NCI-H1092 treated with DMSO at 0.1 percent for 48 hours (cell line): ENCODE measurements at regions not wholly inside any gene's neighbourhood (a gene's known extent, or its start where the extent isn't known, plus 50 kb on each side); places are given as distances from the start of the nearest gene placed in this dataset.
"Not testable (repeated sequence)": the region's sequence is repeated elsewhere in the genome, so short reads cannot be mapped to it uniquely, and the experiment has no call there.

Source experiments
- DNase-seq: peaks from one replicate; lab custom pipeline; 2025; lab: John Stamatoyannopoulos, UW

DNA sequence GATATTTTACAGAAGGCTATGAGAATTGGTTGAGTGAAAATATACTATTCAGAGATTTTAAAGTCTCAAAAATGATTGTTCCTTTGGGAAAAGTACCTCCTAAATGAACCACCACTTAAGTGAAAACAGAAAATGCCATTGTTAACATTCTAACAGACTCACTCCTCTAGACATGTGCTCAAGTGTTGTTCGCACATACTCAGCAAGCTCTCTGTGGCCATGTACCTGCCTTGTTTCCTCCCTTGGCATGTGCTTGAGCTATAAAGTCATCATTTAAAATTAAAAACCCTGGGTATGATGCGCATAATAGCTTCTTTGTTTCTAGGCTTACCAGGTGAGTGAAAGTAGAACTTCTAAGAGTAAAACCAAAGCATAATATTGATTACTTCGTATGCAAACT is 343.2 kb upstream of the VRK2 start:
- no peak for DNase-seq

DNA sequence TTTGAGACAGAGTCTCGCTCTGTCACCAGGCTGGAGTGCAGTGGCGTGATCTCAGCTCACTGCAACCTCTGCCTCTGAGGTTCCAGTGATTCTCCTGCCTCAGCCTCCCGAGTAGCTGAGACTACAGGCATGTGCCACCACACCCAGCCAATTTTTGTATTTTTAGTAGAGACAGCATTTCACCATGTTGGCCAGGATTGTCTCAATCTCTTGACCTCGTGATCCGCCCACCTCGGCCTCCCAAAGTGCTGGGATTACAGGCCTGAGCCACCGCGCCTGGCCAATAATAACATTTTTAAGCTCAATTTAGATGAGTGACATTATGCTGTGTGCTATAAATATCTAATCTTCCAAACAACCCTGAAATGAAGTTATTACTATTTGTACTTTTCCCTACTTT is 338.8 kb upstream of the VRK2 start:
- not testable (repeated sequence) for DNase-seq

DNA sequence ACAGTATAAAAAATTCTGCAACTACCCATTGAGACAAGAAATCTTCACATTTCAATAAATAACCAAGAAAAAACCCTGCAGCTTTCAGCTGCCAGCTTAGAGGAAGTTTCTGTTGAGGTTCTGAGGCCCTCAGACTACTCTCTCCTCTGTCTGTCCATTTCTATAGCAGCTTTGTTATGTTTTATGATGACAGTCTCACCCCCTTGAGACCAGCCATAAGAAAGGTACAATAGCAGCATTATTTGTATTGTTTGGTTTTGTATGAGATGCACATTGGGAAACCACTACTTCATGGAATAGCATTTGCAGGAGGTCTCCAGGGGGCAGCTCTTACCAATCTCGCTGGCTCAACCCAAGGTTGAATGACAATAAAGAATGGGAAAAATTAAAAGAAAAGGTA is 334.6 kb upstream of the VRK2 start:
- DNase-seq, result no peak

DNA sequence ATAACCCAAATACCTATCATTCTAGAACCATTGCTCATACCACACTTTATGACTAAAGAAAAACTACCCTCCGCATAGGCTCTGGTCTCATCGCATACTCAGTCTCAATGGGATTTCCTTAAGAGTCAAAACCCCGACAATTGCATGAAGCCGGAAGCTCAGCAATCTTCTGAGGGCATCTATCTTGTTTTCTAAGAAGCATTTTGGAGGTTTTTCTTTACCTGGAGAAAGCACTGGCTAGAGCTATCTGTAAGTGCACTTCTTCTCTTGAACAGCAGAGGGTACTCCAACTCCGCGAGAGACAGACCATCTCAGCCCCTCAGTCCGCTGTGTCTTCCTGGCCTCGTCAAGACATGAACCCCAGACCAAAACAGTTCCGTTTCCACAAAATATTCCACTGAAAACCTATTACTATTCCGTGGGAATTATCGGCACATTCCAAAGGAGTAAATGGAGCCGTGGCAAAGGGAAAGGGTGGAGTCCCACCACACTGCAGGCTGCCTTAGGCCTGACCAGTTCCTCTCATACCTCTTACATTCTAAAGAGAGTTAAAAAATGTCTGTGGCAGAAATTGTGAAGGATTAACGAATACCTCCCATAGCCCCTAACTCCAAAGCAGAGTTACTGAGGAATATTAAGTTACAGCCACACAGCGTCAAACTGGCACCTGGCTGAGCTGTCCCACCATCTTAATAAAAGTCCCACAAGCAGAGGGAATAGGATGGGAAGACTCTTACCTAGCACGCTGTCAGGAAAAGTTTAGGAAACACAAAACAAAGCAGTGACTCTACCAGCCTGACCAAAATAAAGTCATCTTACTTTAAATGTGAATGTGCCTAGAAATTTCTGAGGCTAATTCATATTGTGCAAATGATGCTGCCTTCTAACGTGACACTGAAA is 325.6 kb upstream of the VRK2 start:
- peak; percentile 7 for DNase-seq

- DNase-seq, result no peak
Observed at GRCh38 chr2:57725337-57725947, 321.2 kb upstream of the VRK2 start.

- DNase-seq, result no peak
Observed at GRCh38 chr2:57726294-57726693, 320.3 kb upstream of the VRK2 start.

DNA sequence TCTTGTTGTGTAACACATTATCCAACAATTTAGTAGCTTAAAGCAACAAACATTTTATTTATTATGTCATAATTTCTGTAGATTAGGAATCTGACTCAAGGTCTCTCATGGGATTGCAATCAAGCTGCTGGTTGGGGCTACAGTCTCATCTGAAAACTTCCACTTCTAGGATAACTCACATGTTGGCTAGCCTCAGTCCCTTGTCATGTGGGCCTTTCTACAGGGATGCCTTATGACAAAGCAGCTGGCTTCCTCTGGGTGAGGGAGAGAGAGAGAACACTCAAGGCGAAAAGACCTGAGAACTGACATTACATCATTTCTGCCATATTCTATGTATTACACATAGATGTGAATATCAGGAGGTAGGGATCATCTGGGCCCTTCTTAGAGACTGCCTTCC is 317.9 kb upstream of the VRK2 start:
- DNase-seq, result no peak

DNA sequence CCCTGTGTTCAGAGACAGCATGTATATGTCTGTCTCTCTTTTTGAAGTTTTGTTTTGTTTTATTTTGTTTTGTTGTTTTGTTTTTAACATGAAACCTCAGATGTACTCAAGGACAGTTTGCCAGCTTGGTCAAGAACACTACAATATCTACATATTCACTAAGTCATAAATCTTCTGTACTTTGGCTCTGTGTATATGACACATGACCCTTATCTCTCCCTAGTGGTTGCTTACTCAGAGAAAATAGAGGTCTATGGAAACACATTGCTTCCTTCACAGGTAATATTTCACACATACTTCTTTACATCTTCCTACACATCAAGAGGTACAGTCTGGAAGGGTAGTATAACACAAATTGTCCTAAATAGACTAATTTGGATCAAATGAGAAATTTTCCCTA is 312.6 kb upstream of the VRK2 start:
- DNase-seq, result no peak

- peak; percentile 29 for DNase-seq
Observed at GRCh38 chr2:57740891-57741290, 305.7 kb upstream of the VRK2 start.

GRCh38 chr2:57753636-57754035 is 293.0 kb upstream of the VRK2 start:
- DNase-seq, result no peak

DNA sequence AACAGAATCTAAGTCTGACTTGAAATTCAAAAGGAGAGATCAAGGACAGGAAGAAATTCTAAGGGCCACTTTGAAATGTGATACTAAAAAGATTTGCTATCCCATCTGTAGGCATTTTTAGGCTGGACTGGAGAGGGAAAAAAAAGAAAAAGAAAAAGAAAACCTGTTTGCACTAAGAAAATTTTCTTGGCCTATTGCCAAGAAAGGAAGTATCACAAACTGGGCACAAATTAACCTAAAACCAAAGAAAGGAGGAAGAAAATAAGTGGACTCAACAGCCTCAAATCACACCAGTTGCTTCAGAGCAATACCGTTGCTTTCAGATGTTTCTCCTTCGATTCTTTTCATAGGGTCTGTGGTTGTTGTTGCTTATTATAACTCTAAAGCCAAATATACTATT is 287.9 kb upstream of the VRK2 start:
- DNase-seq, result peak; percentile 3

GRCh38 chr2:57759131-57759530 is 287.5 kb upstream of the VRK2 start:
- no peak for DNase-seq

- peak; percentile 78 for DNase-seq
Observed at GRCh38 chr2:57759822-57760300, 286.7 kb upstream of the VRK2 start.

- DNase-seq, result peak; percentile 34
Observed at GRCh38 chr2:57760381-57760801, 286.2 kb upstream of the VRK2 start.

DNA sequence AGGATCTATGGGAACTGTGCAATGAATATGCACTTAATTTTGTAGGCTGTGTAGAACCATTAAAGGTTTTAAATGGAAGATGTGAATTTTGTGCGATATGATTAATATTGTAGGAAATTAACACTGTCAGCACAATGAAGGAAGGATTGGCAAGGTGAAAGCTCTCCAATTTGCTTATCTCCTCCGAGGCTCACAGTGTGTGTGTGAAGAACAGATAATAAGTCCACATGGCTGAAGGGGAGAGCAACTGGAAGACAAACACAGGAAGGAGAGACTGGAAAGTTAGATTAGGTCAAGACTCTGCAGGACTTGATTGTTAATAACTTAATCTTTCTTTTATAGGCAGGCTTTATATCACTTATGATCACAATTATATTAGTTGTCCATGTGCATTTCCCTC is 269.7 kb upstream of the VRK2 start:
- DNase-seq, result no peak

DNA sequence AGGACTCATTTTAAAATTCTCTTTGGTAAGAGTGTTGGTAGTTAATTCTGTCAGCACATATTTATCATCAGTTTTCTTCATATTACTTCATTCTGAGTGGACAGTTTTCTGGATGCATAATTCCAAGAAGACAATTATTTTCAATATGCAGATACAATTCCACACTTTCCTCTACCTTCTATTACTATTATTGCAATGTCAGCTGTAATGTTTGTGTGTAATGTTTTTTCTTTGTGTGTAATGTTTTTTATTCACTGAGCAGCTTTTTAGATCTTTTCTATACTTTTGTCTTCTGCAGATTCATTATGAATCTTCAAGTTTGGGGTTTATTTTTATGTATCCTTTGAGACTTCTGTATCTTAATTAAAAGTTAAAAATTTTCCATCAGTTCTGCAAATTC is 264.0 kb upstream of the VRK2 start:
- no peak for DNase-seq

- DNase-seq, result no peak
Observed at GRCh38 chr2:57793310-57793709, 253.3 kb upstream of the VRK2 start.

- DNase-seq, result no peak
Observed at GRCh38 chr2:57796527-57796926, 250.1 kb upstream of the VRK2 start.

DNA sequence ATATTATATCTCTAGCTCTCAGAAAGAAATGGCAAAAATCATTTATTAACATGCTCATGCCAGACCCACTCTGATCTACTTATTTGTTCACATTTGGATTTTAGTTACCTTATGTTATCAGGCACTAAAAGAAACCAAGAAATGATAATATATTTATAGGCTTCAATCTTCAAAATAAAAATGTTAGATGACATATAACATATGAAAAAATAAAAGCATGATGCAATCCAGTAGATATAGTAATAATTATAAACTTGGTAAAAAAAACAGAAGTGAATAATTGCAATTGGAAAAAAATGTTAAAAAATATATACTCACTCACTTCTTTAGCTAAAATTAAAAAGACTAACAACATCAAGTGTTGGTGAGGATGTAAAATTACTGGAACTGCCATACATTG is 248.3 kb upstream of the VRK2 start:
- DNase-seq, result no peak

DNA sequence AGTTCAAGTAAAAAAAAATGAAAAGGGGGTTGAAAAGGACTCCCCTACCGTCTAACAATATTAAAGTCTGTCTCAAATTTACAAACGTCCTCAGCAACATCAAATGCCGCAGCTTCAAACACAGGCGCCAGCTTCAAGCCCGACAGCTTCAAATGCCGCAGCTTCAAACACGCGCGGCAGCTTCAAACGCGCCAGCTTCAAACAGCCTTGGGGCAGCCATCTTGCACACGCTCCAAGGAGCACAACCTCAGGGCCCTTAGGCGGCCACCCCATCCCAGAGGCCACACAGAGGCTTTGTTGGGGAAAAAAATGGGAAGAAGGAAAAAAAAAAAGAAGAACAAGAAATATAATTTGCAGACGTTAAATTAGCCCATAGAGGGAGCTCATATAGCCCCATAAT is 244.4 kb upstream of the VRK2 start:
- DNase-seq, result no peak

- DNase-seq, result no peak
Observed at GRCh38 chr2:57804971-57805370, 241.6 kb upstream of the VRK2 start.

GRCh38 chr2:57806449-57806968 is 240.1 kb upstream of the VRK2 start:
- DNase-seq, result no peak

GRCh38 chr2:57809230-57809629 is 237.4 kb upstream of the VRK2 start:
- no peak for DNase-seq
